Parathyroid adenoma (tissue), 2 donors: ENCODE measurements at regions not wholly inside any gene's neighbourhood (a gene's known extent, or its start where the extent isn't known, plus 50 kb on each side); places are given as distances from the start of the nearest gene placed in this dataset.

Experiments used
- H2AFZ ChIP-seq: fragments of 300-600 bp; sonication (generic); one replicate; pipeline ENCODE4 v1.7.0; 2017; ENCODE audit warnings: antibody characterized with exemption, mild to moderate bottlenecking
- H3K27ac ChIP-seq: fragments of 300-600 bp; sonication (generic); one replicate; pipeline ENCODE4 v1.7.0; 2017
- H3K27me3 ChIP-seq: fragments of 300-600 bp; sonication (generic); one replicate; pipeline ENCODE4 v1.7.0; 2017; ENCODE audit warnings: low read length; ENCODE audit not compliant: control insufficient read depth, insufficient read depth
- H3K36me3 ChIP-seq: fragments of 300-600 bp; sonication (generic); one replicate; pipeline ENCODE4 v1.7.0; 2017; ENCODE audit warnings: low read length; ENCODE audit not compliant: control insufficient read depth, insufficient read depth
- H3K4me1 ChIP-seq: fragments of 300-600 bp; sonication (generic); one replicate; pipeline ENCODE4 v1.7.0; 2017; ENCODE audit warnings: control low read depth
- H3K4me2 ChIP-seq: fragments of 300-600 bp; sonication (generic); one replicate; pipeline ENCODE4 v1.7.0; 2017; ENCODE audit warnings: low read length
- H3K4me3 ChIP-seq: fragments of 300-600 bp; sonication (generic); one replicate; pipeline ENCODE4 v1.7.0; 2017; ENCODE audit warnings: low read depth, low read length
- H3K79me2 ChIP-seq: fragments of 300-600 bp; sonication (generic); one replicate; pipeline ENCODE4 v1.7.0; 2017; ENCODE audit warnings: control low read depth
- H3K9ac ChIP-seq: fragments of 300-600 bp; sonication (generic); one replicate; pipeline ENCODE4 v1.7.0; 2017; ENCODE audit warnings: mild to moderate bottlenecking
- H3K9me3 ChIP-seq: fragments of 300-600 bp; sonication (generic); one replicate; pipeline ENCODE4 v1.7.0; 2017; ENCODE audit warnings: low read length; ENCODE audit not compliant: control insufficient read depth
- CTCF ChIP-seq: fragments of 300-600 bp; sonication (generic); IDR thresholded peaks from one replicate; pipeline ENCODE4 v1.7.0; 2017; ENCODE audit warnings: antibody characterized with exemption, mild to moderate bottlenecking
- donor health status: primary hyperparathyroidism.

- Histone ChIP-seq H3K79me2 (no peaks in the 10 kb centered on the region), H3K27me3 (no peaks in the 10 kb centered on the region), H3K4me3 (no peak overlapping the region), H3K27ac (no peak overlapping the region), H3K9ac (no peak overlapping the region), H3K4me1 (no peaks in the 10 kb centered on the region), H2AFZ (no peak overlapping the region), H3K9me3 (no peaks in the 10 kb centered on the region), H3K4me2 (no peak overlapping the region), H3K36me3 (no peaks in the 10 kb centered on the region)
- no peak for TF ChIP-seq CTCF
Observed at GRCh38 chrX:20711366-20711765, 444.7 kb upstream of the RPS6KA3 start.

DNA sequence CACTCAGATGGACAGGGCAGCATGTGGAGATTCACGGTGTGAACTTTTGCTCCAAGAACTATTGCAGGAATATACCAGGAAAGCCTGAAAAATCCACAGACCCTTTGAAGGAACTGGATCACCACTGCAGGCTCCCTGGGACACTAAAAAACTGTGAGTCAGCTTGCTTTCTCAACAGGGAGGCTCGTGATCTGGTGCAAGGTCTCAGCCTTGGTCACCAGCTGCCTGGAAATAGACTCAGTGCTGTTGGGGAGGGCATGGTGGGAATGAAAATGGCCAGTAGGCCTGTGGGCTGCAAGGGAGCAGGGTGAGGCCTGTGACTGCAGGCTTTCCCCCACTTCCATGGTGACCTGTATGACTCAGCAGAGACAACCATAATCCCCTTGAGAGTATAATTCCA is 426.4 kb upstream of the RPS6KA3 start:
- H3K4me3 ChIP-seq = no peak overlapping the region
- H3K36me3 ChIP-seq = no peaks in the 10 kb centered on the region
- no peak overlapping the region for H3K9ac ChIP-seq
- no peak overlapping the region for H2AFZ ChIP-seq
- no peaks in the 10 kb centered on the region for H3K79me2 ChIP-seq
- no peaks in the 10 kb centered on the region for H3K9me3 ChIP-seq
- no peak overlapping the region for H3K27ac ChIP-seq
- H3K4me1 ChIP-seq = no peaks in the 10 kb centered on the region
- no peak for TF ChIP-seq CTCF
- no peak overlapping the region for H3K4me2 ChIP-seq
- no peaks in the 10 kb centered on the region for H3K27me3 ChIP-seq

DNA sequence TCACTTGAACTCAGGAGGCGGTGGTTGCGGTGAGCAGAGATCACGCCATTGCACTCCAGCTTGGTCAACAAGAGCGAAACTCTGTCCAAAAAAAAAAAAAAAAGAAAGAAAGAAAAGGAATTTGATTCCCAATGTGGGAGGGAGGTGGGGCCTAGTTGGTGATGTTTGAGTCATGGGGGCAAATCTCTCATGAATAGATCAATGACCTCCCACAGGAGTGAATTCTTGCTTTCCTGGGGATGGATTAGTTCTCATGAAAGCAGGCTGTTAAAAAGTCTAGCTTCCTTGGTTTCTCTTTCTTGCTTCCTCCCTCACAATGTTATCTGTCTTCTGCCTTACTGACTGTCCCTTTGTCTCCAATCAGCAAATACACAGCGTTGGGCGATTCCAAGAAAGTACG is 419.5 kb upstream of the RPS6KA3 start:
- Histone ChIP-seq H3K27ac (no peak overlapping the region), H3K4me2 (no peak overlapping the region), H3K4me1 (no peaks in the 10 kb centered on the region), H3K27me3 (no peaks in the 10 kb centered on the region), H3K79me2 (no peaks in the 10 kb centered on the region), H2AFZ (no peak overlapping the region), H3K9me3 (no peaks in the 10 kb centered on the region), H3K36me3 (no peaks in the 10 kb centered on the region), H3K4me3 (no peak overlapping the region), H3K9ac (no peak overlapping the region)
- TF ChIP-seq CTCF = no peak

- Histone ChIP-seq H3K4me1 (no peaks in the 10 kb centered on the region), H3K79me2 (no peaks in the 10 kb centered on the region), H3K4me2 (no peak overlapping the region), H3K27me3 (no peaks in the 10 kb centered on the region), H3K9ac (no peak overlapping the region), H3K36me3 (no peaks in the 10 kb centered on the region), H3K27ac (no peak overlapping the region), H3K4me3 (no peak overlapping the region), H2AFZ (no peak overlapping the region), H3K9me3 (no peaks in the 10 kb centered on the region)
- TF ChIP-seq CTCF = no peak
Observed at GRCh38 chrX:20685652-20686051, 418.9 kb upstream of the RPS6KA3 start.

GRCh38 chrX:20681683-20682082 is 415.0 kb upstream of the RPS6KA3 start:
- no peaks in the 10 kb centered on the region for H3K79me2 ChIP-seq
- no peaks in the 10 kb centered on the region for H3K36me3 ChIP-seq
- no peak overlapping the region for H3K4me2 ChIP-seq
- no peak overlapping the region for H3K4me3 ChIP-seq
- H3K9ac ChIP-seq = no peak overlapping the region
- no peaks in the 10 kb centered on the region for H3K4me1 ChIP-seq
- no peak for TF ChIP-seq CTCF
- H2AFZ ChIP-seq = no peak overlapping the region
- no peaks in the 10 kb centered on the region for H3K27me3 ChIP-seq
- no peaks in the 10 kb centered on the region for H3K9me3 ChIP-seq
- H3K27ac ChIP-seq = no peak overlapping the region
